ENCODE measurements at regions not wholly inside any gene's neighbourhood (a gene's known extent, or its start where the extent isn't known, plus 50 kb on each side); places are given as distances from the start of the nearest gene placed in this dataset.

GRCh38 chr5:124179819-124180218, 566.6 kb downstream of the ZNF608 start:
- H3K4ac ChIP-seq (ENCODE audit: low read depth, low read length): no peak overlapping the region
- no peak overlapping the region for H2BK12ac ChIP-seq (ENCODE audit: insufficient read length, low read depth, low read length)
- no peak overlapping the region for H4K8ac ChIP-seq (replicated peaks; ENCODE audit: insufficient read length, low read depth, low read length)
- no peak overlapping the region for H3K18ac ChIP-seq (ENCODE audit: insufficient read length, low read depth, low read length)
- H2BK20ac ChIP-seq (ENCODE audit: low read depth, low read length, poor library complexity, severe bottlenecking): no peak overlapping the region
- Mint-ChIP-seq H3K9me3 (peaks cover 12 to 24% of the 10 kb centered on the region in 2 experiments), H3K4me3 (no peak overlapping the region), H3K27ac (no peak overlapping the region), H3K4me1 (peaks cover 12 to 17% of the 10 kb centered on the region in 2 experiments), H3K36me3 (ENCODE audit: insufficient read depth in 1 of 3, low read depth in 3 of 3) (peaks cover 7 to 26% (median 15%) of the 10 kb centered on the region in 3 experiments), H3K27me3 (ENCODE audit: low read depth) (no peaks in the 10 kb centered on the region)
- no peak overlapping the region for H4K5ac ChIP-seq (ENCODE audit: insufficient read length, low read depth, low read length)
- H2BK120ac ChIP-seq (ENCODE audit: low read depth, low read length, poor library complexity, severe bottlenecking): no peak overlapping the region
- H4K91ac ChIP-seq (ENCODE audit: insufficient read length, low read depth, low read length): no peak overlapping the region
- no peaks in the 10 kb centered on the region for H3K23me2 ChIP-seq (ENCODE audit: insufficient read length, low read depth, low read length, poor library complexity, severe bottlenecking)
- no peaks in the 10 kb centered on the region for H4K20me1 ChIP-seq (ENCODE audit: control insufficient read depth, insufficient read depth, insufficient read length)
- no peak overlapping the region for H3K4me2 ChIP-seq (ENCODE audit: insufficient read depth, insufficient read length, low read length)
- no peak overlapping the region for H3K56ac ChIP-seq (ENCODE audit: insufficient read length, low read depth, low read length)
- DNase-seq: no peak
- H3K27me3 ChIP-seq (ENCODE audit: insufficient read depth, low read length): no peaks in the 10 kb centered on the region
- H3K79me2 ChIP-seq (ENCODE audit: insufficient read depth, low read length): no peaks in the 10 kb centered on the region
- H3K23ac ChIP-seq (ENCODE audit: insufficient read length, low read depth, low read length): no peak overlapping the region
- TF ChIP-seq, protein P1, sequence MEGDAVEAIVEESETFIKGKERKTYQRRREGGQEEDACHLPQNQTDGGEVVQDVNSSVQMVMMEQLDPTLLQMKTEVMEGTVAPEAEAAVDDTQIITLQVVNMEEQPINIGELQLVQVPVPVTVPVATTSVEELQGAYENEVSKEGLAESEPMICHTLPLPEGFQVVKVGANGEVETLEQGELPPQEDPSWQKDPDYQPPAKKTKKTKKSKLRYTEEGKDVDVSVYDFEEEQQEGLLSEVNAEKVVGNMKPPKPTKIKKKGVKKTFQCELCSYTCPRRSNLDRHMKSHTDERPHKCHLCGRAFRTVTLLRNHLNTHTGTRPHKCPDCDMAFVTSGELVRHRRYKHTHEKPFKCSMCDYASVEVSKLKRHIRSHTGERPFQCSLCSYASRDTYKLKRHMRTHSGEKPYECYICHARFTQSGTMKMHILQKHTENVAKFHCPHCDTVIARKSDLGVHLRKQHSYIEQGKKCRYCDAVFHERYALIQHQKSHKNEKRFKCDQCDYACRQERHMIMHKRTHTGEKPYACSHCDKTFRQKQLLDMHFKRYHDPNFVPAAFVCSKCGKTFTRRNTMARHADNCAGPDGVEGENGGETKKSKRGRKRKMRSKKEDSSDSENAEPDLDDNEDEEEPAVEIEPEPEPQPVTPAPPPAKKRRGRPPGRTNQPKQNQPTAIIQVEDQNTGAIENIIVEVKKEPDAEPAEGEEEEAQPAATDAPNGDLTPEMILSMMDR (conservative IDR thresholded peaks at IDR 0.05): no peak
- H3K9me3 ChIP-seq (ENCODE audit: control insufficient read depth, low read depth, low read length): no peaks in the 10 kb centered on the region
- H3K27ac ChIP-seq (ENCODE audit: insufficient read length, low read depth, low read length): no peak overlapping the region
- H2BK5ac ChIP-seq (ENCODE audit: insufficient read length, low read length): no peak overlapping the region
- H3K14ac ChIP-seq (ENCODE audit: insufficient read depth, low read length): no peak overlapping the region
- no peak overlapping the region for H3T11ph ChIP-seq (ENCODE audit: low read length)
- H2AK5ac ChIP-seq (ENCODE audit: insufficient read length, low read length): no peak overlapping the region
- H3K9ac ChIP-seq (ENCODE audit: extremely low read depth, insufficient read length, low read length): no peak overlapping the region
- no peaks in the 10 kb centered on the region for H3K79me1 ChIP-seq (ENCODE audit: insufficient read depth, low read depth, low read length, poor library complexity, severe bottlenecking)
- H2AFZ ChIP-seq (ENCODE audit: low read length): no peak overlapping the region
- WGBS (ENCODE audit: extremely low coverage, insufficient read length, low lambda C conversion rate): no CpG with 5 or more reads among the region's 1 CpG
- no peak overlapping the region for H2BK15ac ChIP-seq (ENCODE audit: low read depth, low read length)
- H3K4me1 ChIP-seq (ENCODE audit: insufficient read depth, low read length): no peaks in the 10 kb centered on the region
